Gastroesophageal sphincter (tissue), 4 donors: ENCODE measurements at regions not wholly inside any gene's neighbourhood (a gene's known extent, or its start where the extent isn't known, plus 50 kb on each side); places are given as distances from the start of the nearest gene placed in this dataset.

Experiments
- ATAC-seq: fragments of 150-250 bp; one replicate; pipeline ENCODE4 v1.9.1; 2016; ENCODE audit warnings: mild to moderate bottlenecking, moderate library complexity
- H3K27ac ChIP-seq, 4 donors: fragments of 200-600 bp; sonication (generic) in 3 of 4; 1 replicate in 3 of 4; 2 replicates in 1 of 4; pipeline ENCODE4 v1.5.1; 2016 to 2019
- H3K27me3 ChIP-seq: fragments of 200-600 bp; sonication (generic); one replicate; pipeline ENCODE4 v1.5.1; 2019
- H3K36me3 ChIP-seq, 2 donors: fragments of 200-600 bp; sonication (generic); one replicate each; pipeline ENCODE4 v1.5.1; 2019; ENCODE audit warnings: control low read depth in 1 of 2
- H3K4me1 ChIP-seq, 3 donors: fragments of 200-600 bp; sonication (generic); 1 replicate in 2 of 3; 2 replicates in 1 of 3; pipeline ENCODE4 v1.5.1; 2016 to 2019; ENCODE audit warnings: control low read depth in 2 of 3
- H3K4me3 ChIP-seq, 2 donors: fragments of 200-600 bp; sonication (generic); one replicate each; pipeline ENCODE4 v1.5.1; 2019; ENCODE audit warnings: mild to moderate bottlenecking in 1 of 2, moderate library complexity in 1 of 2
- H3K9me3 ChIP-seq, 3 donors: fragments of 200-600 bp; sonication (generic); one replicate each; pipeline ENCODE4 v1.5.1; 2017 to 2019; ENCODE audit warnings: control low read depth in 2 of 3
- CTCF ChIP-seq, 4 experiments: fragments of 200-600 bp in 2 of 4; fragments of 450-650 bp in 2 of 4; sonication (generic) in 1 of 4; IDR thresholded peaks; one replicate each; pipeline ENCODE4 v1.5.1; 2017 to 2019; ENCODE audit warnings: antibody characterized with exemption in 4 of 4, mild to moderate bottlenecking in 2 of 4, moderate library complexity in 2 of 4
- EP300 ChIP-seq: sonication (generic); formaldehyde crosslinking; IDR thresholded peaks from one replicate; pipeline ENCODE4 v1.6.1; 2017; ENCODE audit warnings: antibody characterized with exemption, mild to moderate bottlenecking
- POLR2A ChIP-seq, 2 donors: fragments of 450-650 bp; IDR thresholded peaks; one replicate each; pipeline ENCODE4 v1.6.1; 2017; ENCODE audit warnings: antibody characterized with exemption in 2 of 2, mild to moderate bottlenecking in 2 of 2, moderate library complexity in 1 of 2
- POLR2AphosphoS5 ChIP-seq: sonication (generic); formaldehyde crosslinking; IDR thresholded peaks from one replicate; pipeline ENCODE4 v1.6.1; 2017; ENCODE audit warnings: antibody characterized with exemption
- WGBS, 2 donors: methylation state at CpG; one replicate each; pipeline ENCODE4 v1.1.5; 2018; ENCODE audit warnings: low coverage in 1 of 2; 5-methylcytosine and 5-hydroxymethylcytosine counted together

- H3K27ac ChIP-seq: no peak overlapping the region
- H3K4me1 ChIP-seq: no peaks in the 10 kb centered on the region
- TF ChIP-seq POLR2A (IDR thresholded peaks at IDR 0.05) (no peak), POLR2AphosphoS5 (no peak), CTCF (IDR thresholded peaks at IDR 0.05) (no peak), EP300 (no peak)
- no peaks in the 10 kb centered on the region for H3K27me3 ChIP-seq
- WGBS, 2 donors: 73 to 89% methylated on average over 1 of the region's 1 CpG
- ATAC-seq: no peak
- no peak overlapping the region for H3K4me3 ChIP-seq
- no peaks in the 10 kb centered on the region for H3K36me3 ChIP-seq
- H3K9me3 ChIP-seq: peaks cover 0 to 5% (median 0%) of the 10 kb centered on the region in 3 donors
Measured at GRCh38 chr2:228723599-228723998, 542.1 kb upstream of the SPHKAP start.

GRCh38 chr2:228722311-228722710 lies 540.8 kb upstream of the SPHKAP start:
- Histone ChIP-seq H3K4me3 (no peak overlapping the region), H3K27me3 (no peaks in the 10 kb centered on the region), H3K4me1 (no peaks in the 10 kb centered on the region), H3K9me3 (peaks cover 0 to 5% (median 0%) of the 10 kb centered on the region in 3 donors), H3K27ac (no peak overlapping the region), H3K36me3 (no peaks in the 10 kb centered on the region)
- ATAC-seq: no peak
- TF ChIP-seq POLR2AphosphoS5: no peak
- WGBS, 2 donors: 13 to 53% methylated on average over 1 of the region's 1 CpG

GRCh38 chr2:228720895-228721294 lies 539.4 kb upstream of the SPHKAP start:
- 93 to 100% methylated on average over 1 of the region's 1 CpG for WGBS, 2 donors
- no peak overlapping the region for H3K27ac ChIP-seq

GRCh38 chr2:228709788-228710371 lies 528.4 kb upstream of the SPHKAP start:
- Histone ChIP-seq H3K36me3 (no peaks in the 10 kb centered on the region), H3K4me3 (no peak overlapping the region), H3K9me3 (peaks cover 0 to 6% (median 0%) of the 10 kb centered on the region in 3 donors), H3K4me1 (no peaks in the 10 kb centered on the region), H3K27ac (no peak overlapping the region), H3K27me3 (no peaks in the 10 kb centered on the region)
- TF ChIP-seq POLR2A (IDR thresholded peaks at IDR 0.05) (no peak), CTCF (IDR thresholded peaks at IDR 0.05) (no peak), EP300 (no peak), POLR2AphosphoS5 (no peak)
- ATAC-seq: no peak
- 76 to 84% methylated on average over 2 of the region's 2 CpGs for WGBS, 2 donors

More at GRCh38 chr2:228720895-228721294, 539.4 kb upstream of the SPHKAP start:
- Histone ChIP-seq H3K9me3 (no peaks in the 10 kb centered on the region), H3K4me3 (no peak overlapping the region), H3K4me1 (no peaks in the 10 kb centered on the region), H3K36me3 (no peaks in the 10 kb centered on the region), H3K27me3 (no peaks in the 10 kb centered on the region)
- ATAC-seq: no peak
- no peak for TF ChIP-seq POLR2AphosphoS5
- TF ChIP-seq EP300: no peak
- no peak for TF ChIP-seq POLR2A (IDR thresholded peaks at IDR 0.05)
- no peak for TF ChIP-seq CTCF (IDR thresholded peaks at IDR 0.05)

GRCh38 chr2:228707846-228708245 lies 526.4 kb upstream of the SPHKAP start:
- Histone ChIP-seq H3K4me1 (no peaks in the 10 kb centered on the region), H3K4me3 (no peak overlapping the region), H3K36me3 (no peaks in the 10 kb centered on the region), H3K27me3 (no peaks in the 10 kb centered on the region), H3K27ac (no peak overlapping the region), H3K9me3 (no peaks in the 10 kb centered on the region)
- no peak for ATAC-seq
- TF ChIP-seq CTCF (IDR thresholded peaks at IDR 0.05) (no peak), POLR2A (IDR thresholded peaks at IDR 0.05) (no peak), EP300 (no peak)
- WGBS, 2 donors: 86 to 91% methylated on average over 3 of the region's 3 CpGs
